ENCODE measurements at regions not wholly inside any gene's neighbourhood (a gene's known extent, or its start where the extent isn't known, plus 50 kb on each side); places are given as distances from the start of the nearest gene placed in this dataset.
"Not testable (repeated sequence)": the region's sequence is repeated elsewhere in the genome, so short reads cannot be mapped to it uniquely, and the experiment has no call there.

DNA sequence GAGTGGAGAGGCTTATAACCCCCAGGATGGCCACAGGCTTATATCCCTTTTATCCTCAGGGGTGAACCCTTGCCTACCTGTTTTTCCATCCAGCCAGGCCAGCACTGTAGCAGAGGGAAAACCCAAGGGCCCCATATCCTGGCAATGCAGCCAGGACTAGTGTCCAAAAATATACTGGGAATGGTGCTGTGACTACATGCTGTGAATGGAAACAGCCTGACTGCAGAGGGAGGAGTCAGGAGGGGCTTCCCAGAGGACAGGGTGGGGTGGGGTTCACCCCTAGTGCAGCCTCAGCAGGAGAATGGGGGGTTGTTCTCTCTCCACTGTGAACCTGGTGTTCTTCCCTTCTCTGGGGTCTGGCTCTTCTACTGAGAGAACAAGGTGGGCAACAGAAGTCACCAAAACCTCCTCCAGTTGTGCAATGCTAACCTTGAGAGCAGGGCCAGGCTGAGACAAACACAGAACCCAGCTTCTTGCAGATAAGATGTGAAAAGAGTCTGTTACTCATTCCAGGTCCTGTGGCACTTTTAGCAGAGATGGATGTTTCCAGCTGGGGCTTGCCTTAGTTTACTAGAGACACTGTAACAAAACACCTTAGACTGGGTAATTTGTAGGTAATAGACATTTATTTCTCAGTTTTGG, 198.2 kb upstream of the PLGLB2 start:
- TF ChIP-seq, protein P1, sequence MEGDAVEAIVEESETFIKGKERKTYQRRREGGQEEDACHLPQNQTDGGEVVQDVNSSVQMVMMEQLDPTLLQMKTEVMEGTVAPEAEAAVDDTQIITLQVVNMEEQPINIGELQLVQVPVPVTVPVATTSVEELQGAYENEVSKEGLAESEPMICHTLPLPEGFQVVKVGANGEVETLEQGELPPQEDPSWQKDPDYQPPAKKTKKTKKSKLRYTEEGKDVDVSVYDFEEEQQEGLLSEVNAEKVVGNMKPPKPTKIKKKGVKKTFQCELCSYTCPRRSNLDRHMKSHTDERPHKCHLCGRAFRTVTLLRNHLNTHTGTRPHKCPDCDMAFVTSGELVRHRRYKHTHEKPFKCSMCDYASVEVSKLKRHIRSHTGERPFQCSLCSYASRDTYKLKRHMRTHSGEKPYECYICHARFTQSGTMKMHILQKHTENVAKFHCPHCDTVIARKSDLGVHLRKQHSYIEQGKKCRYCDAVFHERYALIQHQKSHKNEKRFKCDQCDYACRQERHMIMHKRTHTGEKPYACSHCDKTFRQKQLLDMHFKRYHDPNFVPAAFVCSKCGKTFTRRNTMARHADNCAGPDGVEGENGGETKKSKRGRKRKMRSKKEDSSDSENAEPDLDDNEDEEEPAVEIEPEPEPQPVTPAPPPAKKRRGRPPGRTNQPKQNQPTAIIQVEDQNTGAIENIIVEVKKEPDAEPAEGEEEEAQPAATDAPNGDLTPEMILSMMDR (IDR thresholded peaks at IDR 0.05; ENCODE audit: low read depth, low read length) = not testable (repeated sequence)
- not testable (repeated sequence) for TF ChIP-seq POLR2A (IDR thresholded peaks at IDR 0.05; ENCODE audit: extremely low read depth, insufficient read length)
